ENCODE measurements at regions not wholly inside any gene's neighbourhood (a gene's known extent, or its start where the extent isn't known, plus 50 kb on each side); places are given as distances from the start of the nearest gene placed in this dataset.
"Not testable (repeated sequence)": the region's sequence is repeated elsewhere in the genome, so short reads cannot be mapped to it uniquely, and the experiment has no call there.

DNA sequence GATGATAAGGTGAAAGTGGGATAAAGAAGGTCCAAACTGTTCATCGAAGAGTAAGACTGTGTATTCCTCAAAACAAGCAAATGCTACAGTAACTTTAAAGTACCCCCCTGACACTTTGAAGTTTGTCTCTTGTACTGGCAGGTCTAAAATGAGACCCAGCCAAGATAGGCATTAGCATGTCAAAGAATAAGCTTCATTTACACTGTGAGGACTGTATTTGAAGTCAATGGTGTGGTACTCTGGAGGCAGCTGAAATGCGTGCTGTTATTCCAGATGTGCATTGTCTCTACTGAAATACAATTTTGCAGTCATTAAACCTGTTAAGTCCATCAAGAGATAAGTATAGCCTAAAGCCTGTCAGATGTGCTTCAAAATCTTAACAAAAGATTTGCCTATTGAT is 288.9 kb upstream of the TECRL start:
- H3K27me3 ChIP-seq (ENCODE audit: low read depth, low read length), result no peaks in the 10 kb centered on the region
- H3K4me2 ChIP-seq (ENCODE audit: low read length), result no peak overlapping the region
- no peaks in the 10 kb centered on the region for H3K4me1 ChIP-seq (ENCODE audit: low read length)
- no peak overlapping the region for H3K9ac ChIP-seq (ENCODE audit: low read length)
- no peak overlapping the region for H3K4me3 ChIP-seq (ENCODE audit: low read length)
- no peak for TF ChIP-seq EZH2phosphoT487 (IDR thresholded peaks at IDR 0.05; ENCODE audit: low read depth)
- TF ChIP-seq, protein P1, sequence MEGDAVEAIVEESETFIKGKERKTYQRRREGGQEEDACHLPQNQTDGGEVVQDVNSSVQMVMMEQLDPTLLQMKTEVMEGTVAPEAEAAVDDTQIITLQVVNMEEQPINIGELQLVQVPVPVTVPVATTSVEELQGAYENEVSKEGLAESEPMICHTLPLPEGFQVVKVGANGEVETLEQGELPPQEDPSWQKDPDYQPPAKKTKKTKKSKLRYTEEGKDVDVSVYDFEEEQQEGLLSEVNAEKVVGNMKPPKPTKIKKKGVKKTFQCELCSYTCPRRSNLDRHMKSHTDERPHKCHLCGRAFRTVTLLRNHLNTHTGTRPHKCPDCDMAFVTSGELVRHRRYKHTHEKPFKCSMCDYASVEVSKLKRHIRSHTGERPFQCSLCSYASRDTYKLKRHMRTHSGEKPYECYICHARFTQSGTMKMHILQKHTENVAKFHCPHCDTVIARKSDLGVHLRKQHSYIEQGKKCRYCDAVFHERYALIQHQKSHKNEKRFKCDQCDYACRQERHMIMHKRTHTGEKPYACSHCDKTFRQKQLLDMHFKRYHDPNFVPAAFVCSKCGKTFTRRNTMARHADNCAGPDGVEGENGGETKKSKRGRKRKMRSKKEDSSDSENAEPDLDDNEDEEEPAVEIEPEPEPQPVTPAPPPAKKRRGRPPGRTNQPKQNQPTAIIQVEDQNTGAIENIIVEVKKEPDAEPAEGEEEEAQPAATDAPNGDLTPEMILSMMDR (IDR thresholded peaks at IDR 0.05; ENCODE audit: low read depth, low read length), result no peak
- H4K20me1 ChIP-seq (ENCODE audit: insufficient read depth, low read length), result no peaks in the 10 kb centered on the region
- no peak overlapping the region for H3K27ac ChIP-seq (ENCODE audit: low read length)
- H3K9me3 ChIP-seq (ENCODE audit: insufficient read depth, low read length), result no peaks in the 10 kb centered on the region
- no peaks in the 10 kb centered on the region for H3K79me2 ChIP-seq (ENCODE audit: low read length)
- no peak overlapping the region; the same call in 1 of the 2 replicates for H2AFZ ChIP-seq (ENCODE audit: low read depth, low read length)
- no peaks in the 10 kb centered on the region for H3K36me3 ChIP-seq (replicated peaks; ENCODE audit: low read depth, low read length)

DNA sequence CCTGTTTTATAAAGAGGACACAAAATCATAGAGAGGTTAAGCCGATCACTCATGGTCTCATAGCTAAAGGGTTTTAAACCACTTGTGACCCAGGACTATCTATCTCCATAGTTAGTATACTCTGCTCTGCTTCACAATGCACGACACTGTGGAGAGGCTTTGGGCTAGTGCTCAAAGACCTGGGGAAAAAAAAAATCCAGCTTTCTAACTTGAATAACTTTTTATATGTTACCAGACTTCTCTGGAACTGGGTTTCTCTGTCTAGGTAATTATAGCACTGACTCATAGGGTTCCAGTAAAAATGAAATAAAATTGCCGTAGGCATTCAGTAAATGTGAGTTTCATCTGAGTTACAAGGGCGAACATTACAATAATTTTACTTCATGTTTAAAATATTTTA is 273.7 kb upstream of the TECRL start:
- H3K79me2 ChIP-seq (ENCODE audit: low read length), result no peaks in the 10 kb centered on the region

DNA sequence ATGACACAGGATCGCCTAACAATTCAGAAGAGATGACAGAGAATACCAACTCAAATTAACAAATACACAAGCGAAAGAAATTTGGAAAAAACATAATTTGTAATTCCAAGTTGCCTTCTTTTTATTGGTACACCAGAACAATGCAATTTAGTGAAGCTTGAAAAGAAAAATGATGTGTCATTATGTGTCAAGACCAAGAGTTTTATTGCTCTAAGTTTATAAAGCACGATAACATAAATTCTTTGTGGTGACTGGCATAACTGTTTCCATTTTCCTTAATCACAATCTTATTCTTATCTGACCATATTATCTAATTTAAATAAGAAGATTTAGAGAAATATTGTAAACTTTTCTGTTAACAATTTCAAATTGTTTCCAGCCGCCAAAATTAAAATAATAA is 273.2 kb upstream of the TECRL start:
- no peak for TF ChIP-seq EZH2phosphoT487 (IDR thresholded peaks at IDR 0.05; ENCODE audit: low read depth)
- TF ChIP-seq, protein P1 (IDR thresholded peaks at IDR 0.05; ENCODE audit: low read depth, low read length), result no peak
- H3K9me3 ChIP-seq (ENCODE audit: insufficient read depth, low read length), result no peaks in the 10 kb centered on the region
- H3K4me2 ChIP-seq (ENCODE audit: low read length), result no peak overlapping the region
- no peak overlapping the region for H3K27ac ChIP-seq (ENCODE audit: low read length)
- no peak overlapping the region for H3K9ac ChIP-seq (ENCODE audit: low read length)
- no peaks in the 10 kb centered on the region for H4K20me1 ChIP-seq (ENCODE audit: insufficient read depth, low read length)
- no peaks in the 10 kb centered on the region for H3K4me1 ChIP-seq (ENCODE audit: low read length)
- no peak overlapping the region for H3K4me3 ChIP-seq (ENCODE audit: low read length)
- no peaks in the 10 kb centered on the region for H3K36me3 ChIP-seq (replicated peaks; ENCODE audit: low read depth, low read length)
- no peaks in the 10 kb centered on the region for H3K27me3 ChIP-seq (ENCODE audit: low read depth, low read length)
- no peak overlapping the region for H2AFZ ChIP-seq (ENCODE audit: low read depth, low read length)
- H3K79me2 ChIP-seq (ENCODE audit: low read length), result no peaks in the 10 kb centered on the region

More for the DNA sequence above, 273.7 kb upstream of the TECRL start:
- TF ChIP-seq, protein P1 (IDR thresholded peaks at IDR 0.05; ENCODE audit: low read depth, low read length), result no peak
- TF ChIP-seq EZH2phosphoT487 (IDR thresholded peaks at IDR 0.05; ENCODE audit: low read depth), result no peak
- Histone ChIP-seq H3K4me3 (ENCODE audit: low read length) (no peak overlapping the region), H3K4me2 (ENCODE audit: low read length) (no peak overlapping the region), H3K27me3 (ENCODE audit: low read depth, low read length) (no peaks in the 10 kb centered on the region), H2AFZ (ENCODE audit: low read depth, low read length) (no peak overlapping the region), H4K20me1 (ENCODE audit: insufficient read depth, low read length) (no peaks in the 10 kb centered on the region), H3K36me3 (replicated peaks; ENCODE audit: low read depth, low read length) (no peaks in the 10 kb centered on the region), H3K9ac (ENCODE audit: low read length) (no peak overlapping the region), H3K4me1 (ENCODE audit: low read length) (no peaks in the 10 kb centered on the region), H3K9me3 (ENCODE audit: insufficient read depth, low read length) (no peaks in the 10 kb centered on the region), H3K27ac (ENCODE audit: low read length) (no peak overlapping the region)

DNA sequence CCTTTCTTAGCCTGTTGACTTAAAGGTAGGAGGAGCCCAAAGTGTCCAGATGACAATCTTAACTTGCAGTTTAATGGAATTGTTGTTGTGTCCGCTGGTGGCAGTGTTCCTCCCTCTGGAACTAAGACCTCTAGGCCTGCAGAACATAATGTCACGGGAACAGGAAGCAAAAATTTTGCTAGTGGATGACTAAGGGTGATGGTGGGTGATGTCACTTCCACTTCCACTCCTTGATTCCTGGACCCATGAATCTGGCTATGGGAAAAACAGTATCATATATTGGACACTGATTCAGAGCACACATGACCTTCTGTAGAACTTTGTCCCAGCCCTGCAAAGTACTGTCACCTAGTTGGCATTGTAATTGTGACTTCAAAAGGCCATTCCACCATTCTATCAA is 263.9 kb upstream of the TECRL start:
- H3K4me1 ChIP-seq (ENCODE audit: low read length); H4K20me1 ChIP-seq (ENCODE audit: insufficient read depth, low read length); H3K79me2 ChIP-seq (ENCODE audit: low read length); H3K36me3 ChIP-seq (replicated peaks; ENCODE audit: low read depth, low read length); H3K9me3 ChIP-seq (ENCODE audit: insufficient read depth, low read length); H3K4me2 ChIP-seq (ENCODE audit: low read length); H2AFZ ChIP-seq (ENCODE audit: low read depth, low read length); H3K4me3 ChIP-seq (ENCODE audit: low read length); H3K9ac ChIP-seq (ENCODE audit: low read length); H3K27me3 ChIP-seq (ENCODE audit: low read depth, low read length); H3K27ac ChIP-seq (ENCODE audit: low read length): not testable (repeated sequence)

DNA sequence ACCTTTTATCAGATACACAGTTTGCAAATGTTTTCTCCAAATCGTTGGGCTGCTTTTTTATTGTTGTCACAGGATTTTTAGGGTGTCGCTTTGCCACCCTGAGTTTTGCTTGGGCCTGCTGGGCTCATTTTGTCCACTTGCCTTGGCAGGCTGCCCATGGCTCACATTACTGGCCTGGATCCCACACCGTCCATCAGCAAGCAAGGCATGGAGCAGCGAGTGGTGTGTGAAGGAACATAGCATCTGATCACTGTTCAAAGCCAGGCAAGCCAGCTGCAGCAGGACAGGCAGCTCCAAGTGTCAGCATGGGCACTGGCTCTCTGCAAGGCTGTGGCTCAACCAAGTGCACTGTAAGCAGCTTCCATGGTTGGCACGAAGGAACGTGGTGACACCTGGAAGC is 261.4 kb upstream of the TECRL start:
- H4K20me1 ChIP-seq (ENCODE audit: insufficient read depth, low read length), result no peaks in the 10 kb centered on the region
- H2AFZ ChIP-seq (ENCODE audit: low read depth, low read length), result no peak overlapping the region
- H3K4me1 ChIP-seq (ENCODE audit: low read length), result no peaks in the 10 kb centered on the region
- H3K27me3 ChIP-seq (ENCODE audit: low read depth, low read length), result no peaks in the 10 kb centered on the region
- no peak overlapping the region for H3K27ac ChIP-seq (ENCODE audit: low read length)
- no peak overlapping the region for H3K4me3 ChIP-seq (ENCODE audit: low read length)
- H3K4me2 ChIP-seq (ENCODE audit: low read length), result no peak overlapping the region
- no peaks in the 10 kb centered on the region for H3K36me3 ChIP-seq (replicated peaks; ENCODE audit: low read depth, low read length)
- H3K79me2 ChIP-seq (ENCODE audit: low read length), result no peaks in the 10 kb centered on the region
- no peaks in the 10 kb centered on the region for H3K9me3 ChIP-seq (ENCODE audit: insufficient read depth, low read length)
- no peak overlapping the region for H3K9ac ChIP-seq (ENCODE audit: low read length)
- TF ChIP-seq EZH2phosphoT487 (IDR thresholded peaks at IDR 0.05; ENCODE audit: low read depth), result no peak
- TF ChIP-seq, protein P1 (IDR thresholded peaks at IDR 0.05; ENCODE audit: low read depth, low read length), result no peak
